GM18861 (cell line): ENCODE measurements at regions not wholly inside any gene's neighbourhood (a gene's known extent, or its start where the extent isn't known, plus 50 kb on each side); places are given as distances from the start of the nearest gene placed in this dataset.
"Not testable (repeated sequence)": the region's sequence is repeated elsewhere in the genome, so short reads cannot be mapped to it uniquely, and the experiment has no call there.

ENCODE experiments used
- ATAC-seq: cut with Tn5 transposase; IDR thresholded peaks from one replicate; pipeline ENCODE4 v1.9.1; 2021; ENCODE audit not compliant: unreplicated experiment

DNA sequence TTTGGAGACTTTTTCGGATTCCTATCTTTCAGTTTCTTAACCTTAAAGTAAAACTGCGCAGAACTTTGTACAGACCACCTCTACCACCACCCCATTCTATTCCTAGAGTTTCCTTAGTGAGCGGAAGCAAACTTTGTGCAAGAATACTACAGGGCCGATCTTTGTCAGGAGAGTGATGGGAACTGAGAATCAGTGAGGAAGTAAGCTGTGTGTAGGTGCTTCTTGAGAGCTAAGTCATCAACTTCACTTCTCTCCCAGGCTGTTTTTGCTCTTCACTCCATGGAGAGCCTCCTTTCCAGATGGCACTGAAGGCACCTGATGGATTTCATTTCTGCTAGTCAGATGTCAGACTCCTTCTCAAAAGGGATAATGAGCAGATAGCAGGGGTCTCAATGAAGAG lies 127.3 kb downstream of the SPATA31D1 start:
- no peak for ATAC-seq

DNA sequence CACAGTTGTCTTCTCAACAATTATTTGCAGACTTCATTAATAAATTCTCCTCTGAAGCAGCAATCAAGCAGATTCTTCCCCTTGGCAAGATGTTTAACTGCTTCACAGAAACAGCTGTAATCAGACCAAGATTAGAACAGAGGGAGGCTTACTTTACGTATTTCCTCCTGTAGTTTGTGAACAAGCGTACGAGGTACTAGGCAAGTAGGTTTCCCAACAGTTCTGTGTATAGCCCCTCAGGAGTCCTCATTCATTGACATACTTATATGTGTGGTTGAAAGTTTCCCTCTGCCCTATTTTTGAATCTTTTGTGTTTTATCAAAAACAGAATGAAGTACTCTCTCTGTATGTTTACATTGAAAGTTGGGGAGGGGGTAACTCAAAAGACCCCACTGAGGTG lies 128.0 kb downstream of the SPATA31D1 start:
- ATAC-seq: no peak

DNA sequence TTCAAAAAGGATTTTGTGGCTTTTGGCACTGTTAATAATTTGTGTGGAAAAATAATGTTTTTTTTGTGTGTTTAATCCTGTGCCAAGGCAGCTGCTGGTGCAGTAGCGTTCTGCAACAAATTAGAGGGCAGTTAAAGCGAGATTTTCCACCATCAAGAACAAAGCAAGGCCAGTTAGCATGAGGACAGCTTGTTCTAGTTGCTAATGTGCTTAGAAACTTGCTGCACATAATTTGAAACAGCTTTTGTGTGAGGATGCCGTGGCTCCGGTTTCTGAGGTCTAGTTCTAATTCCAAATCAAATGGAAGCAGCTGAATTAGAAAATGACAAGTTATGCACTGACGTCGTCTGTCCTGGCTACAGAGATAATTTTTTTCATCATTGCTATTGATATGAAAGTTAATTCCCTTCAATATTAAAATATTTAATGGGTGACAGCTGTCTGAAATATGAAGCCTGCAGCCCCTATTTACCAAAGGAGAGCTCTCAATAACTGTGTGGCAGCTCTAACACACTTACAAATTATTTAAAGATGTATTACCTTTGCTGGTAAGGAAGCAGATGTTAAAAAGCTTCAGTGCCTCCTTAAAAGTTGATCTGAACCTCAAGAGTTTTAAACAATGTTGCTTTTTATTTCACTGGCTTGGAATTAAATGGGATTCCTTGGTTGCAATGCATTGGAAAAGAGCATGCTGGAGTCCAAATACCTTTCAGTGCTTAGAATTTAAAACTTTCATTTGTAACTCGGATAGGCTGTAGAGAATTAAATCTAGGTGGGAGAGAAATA lies 128.6 kb downstream of the SPATA31D1 start:
- no peak for ATAC-seq

DNA sequence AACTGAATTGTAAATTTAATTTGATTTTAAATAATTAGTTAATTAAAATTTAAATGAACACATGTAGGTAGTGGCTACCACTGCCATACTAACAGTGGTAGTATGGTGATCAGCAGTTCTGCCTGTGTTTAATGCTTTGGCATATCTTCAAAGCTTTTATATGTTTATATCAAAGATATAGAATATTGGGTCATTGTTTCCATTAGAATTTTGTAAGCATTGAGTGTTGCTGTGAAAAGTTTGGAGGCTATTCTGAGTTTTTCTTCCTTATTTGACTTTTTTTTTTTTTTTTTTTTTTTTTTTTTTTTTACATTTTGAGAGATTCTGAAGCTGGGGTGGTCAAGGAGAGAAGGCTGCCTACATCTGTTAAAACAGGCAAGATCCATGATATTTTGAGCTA lies 134.2 kb downstream of the SPATA31D1 start:
- no peak for ATAC-seq

DNA sequence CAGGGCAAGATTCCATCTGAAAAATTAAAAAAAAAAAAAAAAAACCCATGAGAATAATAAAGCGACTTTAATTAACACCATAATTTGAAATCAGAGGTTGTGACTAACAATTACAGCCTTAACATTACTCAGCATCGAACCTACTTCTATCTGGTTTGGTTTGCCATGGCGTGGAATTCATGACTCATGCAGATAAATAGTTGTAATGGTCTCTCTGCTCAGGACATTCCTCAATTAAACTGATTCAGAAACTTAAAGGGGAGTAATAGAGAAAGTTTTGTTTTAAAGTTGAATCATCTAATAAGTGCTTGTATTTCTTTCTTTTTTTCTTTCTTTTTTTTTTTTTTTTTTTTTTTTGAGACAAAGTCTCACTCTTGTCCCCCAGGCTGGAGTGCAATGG lies 135.5 kb downstream of the SPATA31D1 start:
- no peak for ATAC-seq

DNA sequence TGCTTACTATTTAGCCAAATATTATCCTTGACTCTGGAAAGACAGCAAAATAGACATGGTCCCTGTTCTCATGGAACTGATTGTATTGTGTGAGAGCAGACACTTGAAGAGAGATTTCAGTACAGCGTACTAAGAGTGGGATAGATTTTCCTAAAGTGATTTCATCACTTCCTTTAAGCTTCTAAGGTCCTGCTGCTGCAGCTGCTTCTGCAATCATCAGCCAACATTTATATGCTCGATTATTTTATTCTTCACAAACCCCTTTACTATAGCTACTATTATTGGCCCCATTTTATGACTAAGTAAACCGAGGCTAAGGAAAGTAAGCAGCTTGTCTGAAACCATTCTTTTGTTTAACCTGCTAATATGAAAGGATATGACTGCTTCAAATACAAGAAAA lies 137.7 kb downstream of the SPATA31D1 start:
- ATAC-seq: no peak

DNA sequence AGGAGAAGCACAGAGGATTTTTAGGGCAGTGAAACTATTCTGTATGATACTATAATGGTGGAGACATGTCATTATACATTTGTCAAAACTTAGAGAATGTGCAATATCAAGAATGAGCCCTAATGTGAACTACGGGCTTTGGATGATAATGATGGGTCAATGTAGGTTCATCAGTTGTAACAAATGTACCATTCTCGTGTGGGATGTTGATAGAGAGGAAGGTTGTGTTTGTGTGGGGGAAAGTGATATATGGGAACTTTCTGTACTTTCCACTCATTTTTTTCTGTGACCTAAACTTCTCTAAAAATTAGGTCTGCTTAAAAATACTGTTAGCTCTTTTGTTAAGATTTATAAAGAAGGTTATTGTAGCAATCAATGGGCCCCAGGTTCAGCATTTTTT lies 138.9 kb downstream of the SPATA31D1 start:
- ATAC-seq: no peak

DNA sequence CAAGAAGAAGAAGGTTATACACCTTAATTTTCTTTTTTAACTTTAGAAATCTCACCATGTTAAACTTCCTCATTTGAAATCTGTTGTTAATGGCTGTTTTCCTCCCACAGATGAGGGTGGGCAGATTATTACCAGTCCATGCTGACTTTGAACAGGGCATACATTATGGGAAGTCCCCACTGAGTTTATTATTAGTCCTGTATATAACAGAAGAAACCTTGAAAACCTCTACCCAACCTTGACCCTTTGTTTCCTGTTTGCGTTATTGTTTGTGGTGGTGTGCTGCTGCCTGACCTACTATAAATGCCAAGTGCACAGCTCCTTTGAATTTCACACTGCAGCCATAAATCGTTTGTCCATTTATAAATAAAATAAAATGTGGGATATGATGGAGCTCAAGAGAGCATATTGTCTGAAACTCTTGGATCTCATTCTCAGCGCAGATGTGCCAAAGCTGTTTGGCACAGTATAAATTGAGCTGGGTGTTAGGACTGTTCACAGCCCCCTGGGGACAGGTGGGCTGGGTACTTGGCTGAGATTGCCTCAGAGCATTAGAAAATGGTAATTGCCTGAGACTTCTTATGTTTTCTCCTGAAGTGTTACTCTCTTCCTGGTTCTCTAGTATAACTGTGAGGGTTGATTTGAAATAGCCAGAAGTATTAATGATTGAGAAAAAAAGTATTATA lies 139.6 kb downstream of the SPATA31D1 start:
- ATAC-seq: peak; percentile 95

DNA sequence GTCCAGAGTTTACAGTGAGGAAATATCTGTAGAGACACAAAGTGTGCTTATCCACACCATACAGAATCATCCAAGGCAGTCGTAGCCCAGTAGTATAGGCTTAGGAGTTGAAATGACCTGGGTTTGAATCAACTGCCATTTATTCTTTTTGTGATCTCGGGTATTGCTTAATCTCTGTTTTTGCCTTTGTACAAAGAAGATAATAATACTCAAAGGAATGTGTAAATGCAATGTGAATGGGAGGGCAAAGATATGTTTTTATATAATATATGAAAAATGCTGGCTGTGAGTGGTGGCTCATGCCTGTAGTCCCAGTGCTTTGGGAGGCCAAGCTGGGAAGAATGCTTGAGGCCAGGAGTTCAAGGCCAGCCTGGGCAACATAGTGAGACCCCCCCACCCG lies 141.1 kb downstream of the SPATA31D1 start:
- no peak for ATAC-seq

DNA sequence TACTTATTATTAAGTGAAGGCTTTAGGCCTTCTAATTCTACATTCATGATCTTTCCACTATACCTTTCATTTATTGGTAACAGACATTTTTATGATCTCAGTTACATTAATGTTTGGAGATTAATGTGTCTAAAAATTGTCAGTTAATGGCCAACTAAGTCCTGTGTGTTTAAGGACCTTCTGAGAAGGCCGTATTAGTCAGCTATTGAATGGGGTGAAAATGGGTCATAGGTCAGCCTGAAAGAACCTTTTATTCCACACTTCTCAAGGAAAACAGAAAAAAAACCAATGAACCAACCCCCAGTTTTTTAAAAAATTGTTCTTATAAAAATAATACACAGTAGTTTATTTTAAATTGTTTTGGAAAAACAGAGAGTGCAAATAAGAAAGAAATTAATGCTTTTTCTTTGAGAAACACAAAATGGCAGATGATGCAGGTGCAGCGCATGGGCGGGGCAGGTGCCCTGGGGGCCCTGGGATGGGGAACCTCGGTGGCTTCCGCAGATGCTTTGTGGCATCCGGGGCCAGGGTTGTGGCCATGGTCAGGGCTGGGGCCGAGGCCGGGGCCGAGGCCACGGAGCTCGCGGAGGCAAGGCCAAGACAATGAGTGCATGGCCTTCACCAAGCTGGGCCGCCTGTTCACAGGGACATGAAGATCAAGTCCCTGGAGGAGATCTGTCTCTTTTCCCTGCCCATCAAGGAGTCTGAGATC lies 141.9 kb downstream of the SPATA31D1 start:
- ATAC-seq: no peak

DNA sequence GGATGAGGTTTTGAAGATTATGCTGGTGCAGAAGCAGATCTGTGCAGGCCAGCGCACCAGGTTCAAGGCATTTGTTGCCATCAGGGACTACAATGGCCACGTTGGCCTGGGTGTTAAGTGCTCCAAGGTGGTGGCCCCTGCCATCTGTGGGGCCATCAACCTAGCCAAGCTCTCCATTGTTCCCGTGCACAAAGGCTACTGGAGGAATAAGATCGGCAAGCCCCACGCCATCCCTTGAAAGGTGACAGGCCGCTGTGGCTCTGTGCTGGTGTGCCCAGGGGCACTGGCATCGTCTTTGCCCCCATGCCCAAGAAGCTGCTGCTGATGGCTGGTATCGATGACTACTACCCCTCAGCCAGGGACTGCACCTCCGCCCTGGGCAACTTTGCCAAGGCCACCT lies 142.5 kb downstream of the SPATA31D1 start:
- ATAC-seq: no peak

DNA sequence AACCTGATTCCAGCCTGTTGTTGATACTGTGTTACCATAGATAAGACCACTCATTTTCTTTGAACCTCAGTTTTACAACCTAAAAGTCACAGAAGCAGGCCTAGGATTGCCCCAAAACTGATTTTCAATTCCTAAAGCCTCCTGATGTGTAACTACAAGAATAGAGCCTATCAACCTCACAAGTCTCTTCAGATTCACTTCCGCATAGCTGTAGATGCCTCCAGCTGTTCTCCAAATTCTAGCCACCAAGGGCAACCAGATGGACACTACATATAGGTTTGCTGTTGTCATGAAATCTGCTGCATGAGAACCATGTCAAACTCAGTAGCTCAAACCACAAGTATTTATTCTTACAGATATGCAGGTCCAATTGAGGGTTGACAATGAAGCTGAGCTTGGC lies 143.5 kb downstream of the SPATA31D1 start:
- no peak for ATAC-seq

DNA sequence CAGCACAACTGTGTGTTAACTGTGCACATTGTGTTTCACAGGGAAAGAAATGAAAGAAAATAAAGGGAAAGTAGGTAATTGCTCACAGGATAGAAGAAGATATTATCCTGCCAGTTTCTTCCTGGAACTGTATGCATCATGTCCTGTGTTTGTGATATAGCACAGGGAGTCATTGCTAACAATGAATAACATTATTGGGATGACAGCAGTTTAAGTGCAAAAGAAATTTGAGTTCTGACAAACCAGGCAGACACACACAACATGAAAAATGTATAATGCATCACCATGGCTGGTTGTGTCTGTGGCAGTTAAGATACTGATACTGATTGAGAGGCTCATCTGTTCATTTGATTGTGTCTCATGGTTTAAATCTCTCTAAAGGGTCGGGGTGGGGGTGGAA lies 145.4 kb downstream of the SPATA31D1 start:
- ATAC-seq: no peak

DNA sequence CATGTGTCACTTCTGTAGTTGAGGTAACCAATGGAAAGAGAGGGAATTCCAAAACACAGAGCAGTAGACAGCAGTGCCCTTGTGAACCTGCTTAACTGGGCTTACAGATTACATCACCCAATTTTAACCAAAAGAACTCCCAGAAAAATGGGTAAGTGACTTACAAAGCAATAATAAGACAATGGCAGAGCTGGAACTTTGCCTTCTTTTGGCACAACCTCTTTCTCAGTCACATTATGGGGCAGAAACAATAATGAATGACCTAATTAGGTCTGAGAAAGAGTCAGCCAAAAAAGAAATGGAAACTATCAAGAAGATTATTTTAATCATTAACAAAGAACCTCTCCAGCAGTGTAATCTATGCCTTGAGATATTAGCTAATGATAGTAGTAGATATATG lies 146.5 kb downstream of the SPATA31D1 start:
- ATAC-seq: no peak

DNA sequence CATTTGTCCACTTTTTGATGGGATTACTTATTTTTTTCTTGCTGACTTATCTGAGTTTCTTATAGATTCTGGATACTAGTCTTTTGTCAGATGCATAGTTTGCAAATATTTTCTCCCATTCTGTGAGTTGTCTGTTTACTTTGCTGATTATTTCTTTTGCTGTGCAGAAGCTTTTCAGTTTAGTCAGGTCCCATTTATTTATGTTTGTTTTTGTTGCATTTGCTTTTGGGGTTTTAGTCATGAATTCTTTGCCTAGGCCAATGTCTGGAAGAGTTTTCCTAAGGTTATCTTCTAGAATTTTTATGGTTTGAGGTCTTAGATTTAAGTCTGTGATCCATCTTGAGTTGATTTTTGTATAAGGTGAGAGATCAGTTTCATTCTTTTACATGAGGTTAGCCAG lies 149.5 kb downstream of the SPATA31D1 start:
- not testable (repeated sequence) for ATAC-seq

DNA sequence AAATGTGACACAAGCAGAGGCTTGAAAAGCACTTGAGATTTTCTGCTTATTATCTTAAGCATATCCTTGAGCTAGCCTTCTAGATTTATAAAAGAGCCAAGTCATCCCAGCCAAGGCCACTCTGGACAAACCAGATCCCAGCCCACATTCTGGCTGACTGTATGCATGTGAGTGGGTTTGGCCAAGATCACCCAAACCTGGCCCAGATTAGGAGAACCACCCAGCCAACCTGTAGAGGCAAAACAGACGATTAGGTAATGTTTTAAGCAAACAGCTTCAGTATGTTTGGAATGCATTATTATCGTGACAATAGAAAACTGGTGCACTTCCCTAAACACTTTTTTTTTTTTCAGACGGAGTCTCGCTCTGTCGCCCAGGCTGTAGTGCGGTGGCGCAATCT lies 151.9 kb downstream of the SPATA31D1 start:
- ATAC-seq: no peak

DNA sequence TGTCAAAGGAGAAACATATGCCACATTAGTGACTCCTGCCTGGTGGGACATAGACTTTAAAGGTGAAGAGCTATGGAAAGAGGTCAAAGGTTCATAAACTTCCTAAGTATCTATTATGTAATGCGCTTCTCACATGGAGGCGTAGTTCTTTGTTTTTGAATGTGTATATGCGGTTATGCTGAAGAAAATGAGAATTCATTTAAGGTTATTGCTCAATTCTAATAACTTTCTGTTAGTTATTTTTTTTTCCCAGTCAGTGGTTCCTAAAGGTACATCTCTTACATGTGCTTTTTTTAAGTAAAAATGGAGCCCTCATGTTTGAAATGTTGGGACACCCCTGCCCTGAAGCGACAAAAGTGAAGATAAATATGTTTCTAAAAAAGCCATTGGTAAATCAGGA lies 156.2 kb downstream of the SPATA31D1 start:
- no peak for ATAC-seq

DNA sequence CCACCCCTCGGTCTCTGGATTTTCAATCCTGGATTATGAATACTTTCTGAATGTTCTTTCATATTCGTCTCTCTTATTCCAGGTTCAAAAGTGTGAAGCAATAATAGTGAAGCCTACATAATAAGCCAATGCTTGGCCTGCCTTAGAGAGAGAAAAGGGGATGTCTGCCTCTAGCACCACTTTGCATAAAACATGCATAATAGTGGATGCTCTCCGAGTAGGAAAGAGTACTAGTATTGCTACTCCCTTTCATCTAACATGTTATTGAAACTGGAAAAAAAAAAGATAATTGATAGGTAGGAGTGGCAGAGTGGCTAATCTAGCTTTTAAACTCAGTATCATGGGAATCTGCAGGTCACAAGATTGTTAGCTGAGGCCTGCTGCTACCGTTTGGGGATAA lies 158.1 kb downstream of the SPATA31D1 start:
- no peak for ATAC-seq

DNA sequence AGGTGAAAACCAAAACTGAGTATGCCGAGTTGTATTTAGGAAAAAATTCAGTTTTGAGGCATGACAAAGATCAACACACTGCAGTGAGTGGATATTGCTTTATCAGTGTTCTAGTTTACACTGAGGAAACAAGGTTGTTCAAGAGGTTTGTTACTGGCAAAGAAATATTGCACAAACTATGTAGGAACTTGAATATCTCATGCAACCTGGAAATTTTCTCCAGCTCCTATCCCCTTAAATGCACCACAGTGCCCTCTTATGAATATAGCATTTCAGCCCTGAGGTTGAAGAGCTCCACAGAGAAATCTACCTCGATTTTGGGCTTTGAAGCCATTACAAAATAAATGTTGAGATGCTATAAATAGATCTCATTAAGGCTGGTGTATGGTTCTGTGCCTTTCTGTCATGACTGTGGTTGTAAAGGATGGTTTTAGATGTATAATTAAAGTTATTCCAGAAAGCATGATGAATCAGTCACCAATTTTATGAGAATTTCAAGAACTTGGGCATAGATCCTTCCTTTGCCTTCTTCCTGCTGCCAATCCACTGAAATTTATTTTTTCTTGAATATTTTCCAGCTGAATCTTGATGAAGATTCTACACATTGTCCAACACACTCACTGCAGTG lies 159.3 kb downstream of the SPATA31D1 start:
- no peak for ATAC-seq

DNA sequence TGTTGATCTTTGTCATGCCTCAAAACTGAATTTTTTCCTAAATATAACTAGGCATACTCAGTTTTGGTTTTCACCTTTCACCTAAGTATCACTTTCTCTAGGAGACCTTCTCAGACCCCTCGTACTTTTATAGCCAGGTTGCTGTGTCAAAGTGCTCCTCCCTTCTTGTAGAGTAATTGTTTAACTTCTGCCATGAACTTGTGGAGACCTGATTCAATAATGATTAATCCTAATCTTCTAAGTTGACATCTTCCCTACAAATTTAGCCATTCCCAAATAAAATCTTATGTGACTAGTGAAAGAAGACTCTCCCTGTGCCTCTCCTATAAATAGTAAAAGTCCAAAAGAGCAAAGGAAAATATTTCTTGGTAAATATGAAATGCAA lies 159.8 kb downstream of the SPATA31D1 start:
- ATAC-seq: no peak

DNA sequence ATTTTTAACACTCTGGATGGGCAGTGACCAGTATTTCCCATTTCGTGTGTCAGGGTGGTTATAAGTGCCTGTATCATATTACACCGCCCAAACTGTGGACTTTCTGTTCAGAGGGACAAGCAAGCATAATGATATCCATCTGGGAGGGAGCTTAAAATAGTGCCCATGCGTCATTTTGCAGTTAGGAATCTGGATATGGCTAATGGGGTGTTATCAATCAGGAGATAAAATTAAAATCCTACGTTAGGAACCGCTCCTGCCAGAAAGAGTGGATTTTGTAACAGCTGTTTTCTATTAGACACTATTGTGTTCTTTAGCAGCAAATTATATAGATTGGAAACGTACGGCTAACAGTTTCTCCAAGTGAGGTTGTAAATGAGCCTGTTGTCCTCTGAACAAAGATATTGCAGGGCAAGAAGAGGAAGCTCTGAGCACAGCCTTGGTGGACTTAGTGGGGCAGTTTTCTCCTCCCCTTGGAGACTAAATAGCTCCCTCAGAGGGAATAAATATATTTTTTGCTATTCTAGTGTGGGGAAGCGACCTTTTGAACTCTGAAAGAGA lies 160.4 kb downstream of the SPATA31D1 start:
- ATAC-seq: no peak
